NB4 (cell line): ENCODE measurements at regions not wholly inside any gene's neighbourhood (a gene's known extent, or its start where the extent isn't known, plus 50 kb on each side); places are given as distances from the start of the nearest gene placed in this dataset.

Source experiments
- CTCF ChIP-seq: IDR thresholded peaks from one replicate; pipeline ENCODE4 v1.5.1; 2012; ENCODE audit warnings: low read depth, low read length
- MAX ChIP-seq: IDR thresholded peaks from 2 replicates; pipeline ENCODE4 v1.6.1; 2011; ENCODE audit warnings: low read depth, low read length
- POLR2A ChIP-seq: IDR thresholded peaks from 2 replicates; pipeline ENCODE4 v1.6.1; 2011; ENCODE audit warnings: mild to moderate bottlenecking; ENCODE audit not compliant: insufficient read length; ENCODE audit errors: extremely low read depth

GRCh38 chr14:73785834-73786635 is 65.6 kb upstream of the PTGR2 start:
- peak; percentile 55 for TF ChIP-seq POLR2A
- no peak for TF ChIP-seq CTCF
- TF ChIP-seq MAX: peak; percentile 80
